H1 (cell line): ENCODE measurements at regions not wholly inside any gene's neighbourhood (a gene's known extent, or its start where the extent isn't known, plus 50 kb on each side); places are given as distances from the start of the nearest gene placed in this dataset.

ENCODE experiments used
- CTCF ChIA-PET: fragments of 300-600 bp; sonication (Branson Sonifier 250); formaldehyde crosslinking; loops from one replicate; lab custom pipeline; 2021; ENCODE audit not compliant: partially characterized antibody; lab: Charles Lee
- POLR2A ChIA-PET: fragments of 300-600 bp; sonication (Branson Sonifier 250); formaldehyde crosslinking; loops from one replicate; lab custom pipeline; 2021; ENCODE audit warnings: inconsistent platforms; ENCODE audit not compliant: partially characterized antibody; lab: Charles Lee
- DNase-seq, 2 experiments: peaks; one replicate each; pipeline versions ENCODE4 v3.0.0 to v3.0.0-alpha.2; 2010 to 2022; ENCODE audit warnings: low spot score in 2 of 2, low read depth in 1 of 2, mixed read lengths in 1 of 2
- FAIRE-seq: peaks from 2 replicates; lab custom pipeline; 2011; peaks lifted over from hg19 to GRCh38; lab: Jason Lieb, UNC
- H2AFZ ChIP-seq: 2 replicates; pipeline ENCODE4 v1.8.1; 2012; ENCODE audit warnings: low read length, inconsistent platforms
- H2AK5ac ChIP-seq: 2 replicates; pipeline ENCODE4 v1.6.1; 2013; ENCODE audit warnings: low read depth, low read length
- H2BK120ac ChIP-seq: replicated peaks from 2 replicates; pipeline ENCODE3; 2013; ENCODE audit warnings: low read depth, low read length, inconsistent platforms
- H2BK12ac ChIP-seq: 2 replicates; pipeline ENCODE4 v1.6.1; 2013; ENCODE audit warnings: low read depth, low read length
- H2BK15ac ChIP-seq: 2 replicates; pipeline ENCODE4 v1.6.1; 2013; ENCODE audit warnings: low read length
- H2BK20ac ChIP-seq: 2 replicates; pipeline ENCODE4 v1.6.1; 2013; ENCODE audit warnings: low read length
- H2BK5ac ChIP-seq: 2 replicates; pipeline ENCODE4 v1.6.1; 2013; ENCODE audit warnings: low read depth, low read length
- H3K14ac ChIP-seq: 2 replicates; pipeline ENCODE4 v1.6.1; 2013; ENCODE audit warnings: inconsistent platforms; ENCODE audit not compliant: insufficient read length
- H3K18ac ChIP-seq: 2 replicates; pipeline ENCODE4 v1.6.1; 2013; ENCODE audit warnings: low read length; ENCODE audit errors: extremely low read depth
- H3K23ac ChIP-seq: 2 replicates; pipeline ENCODE4 v1.6.1; 2013; ENCODE audit warnings: inconsistent platforms; ENCODE audit not compliant: insufficient read length
- H3K23me2 ChIP-seq: 2 replicates; pipeline ENCODE4 v1.6.1; 2013; ENCODE audit warnings: low read depth, low read length
- H3K27ac ChIP-seq: 2 replicates; pipeline ENCODE4 v1.6.1; 2011; ENCODE audit warnings: low read depth, low read length, inconsistent platforms
- H3K27me3 ChIP-seq, 4 experiments: replicated peaks in 1 of 4; 1 replicate in 1 of 4; 2 replicates in 3 of 4; pipeline versions ENCODE4 v1.6.1 to v1.8.1; 2011 to 2013; ENCODE audit warnings: low read length in 3 of 4, mild to moderate bottlenecking in 3 of 4, inconsistent platforms in 2 of 4, mixed read lengths in 2 of 4, moderate library complexity in 1 of 4; ENCODE audit not compliant: control insufficient read depth in 3 of 4, insufficient read depth in 3 of 4; ENCODE audit errors: extremely low read depth in 1 of 4
- H3K36me3 ChIP-seq, 4 experiments: 2 replicates each; pipeline versions ENCODE4 v1.6.1 to v1.8.1; 2011 to 2013; ENCODE audit warnings: mild to moderate bottlenecking in 4 of 4, low read length in 3 of 4, moderate library complexity in 2 of 4, control low read depth in 1 of 4, inconsistent platforms in 1 of 4; ENCODE audit not compliant: insufficient read depth in 4 of 4, control insufficient read depth in 2 of 4
- H3K4ac ChIP-seq: replicated peaks from 2 replicates; pipeline ENCODE3; 2013; ENCODE audit warnings: low read length, low read depth, mixed read lengths, inconsistent platforms; ENCODE audit not compliant: insufficient read length
- H3K4me1 ChIP-seq, 4 experiments: replicated peaks in 1 of 4; 1 replicate in 1 of 4; 2 replicates in 3 of 4; pipeline versions ENCODE4 v1.6.1 to v1.8.1; 2011 to 2013; ENCODE audit warnings: low read length in 3 of 4, inconsistent platforms in 2 of 4, mixed read lengths in 1 of 4; ENCODE audit not compliant: insufficient read depth in 4 of 4, control insufficient read depth in 3 of 4
- H3K4me2 ChIP-seq, 2 experiments: 2 replicates each; pipeline versions ENCODE4 v1.6.1 to v1.8.1; 2011 to 2013; ENCODE audit warnings: low read depth in 2 of 2, low read length in 2 of 2, control low read depth in 1 of 2, inconsistent platforms in 1 of 2, mild to moderate bottlenecking in 1 of 2; ENCODE audit not compliant: insufficient read depth in 1 of 2
- H3K4me3 ChIP-seq, 4 experiments: fragments of 200-600, 300-600 bp in 1 of 4; sonication (generic), shearing (Covaris generic), sonication (Bioruptor Twin) in 1 of 4; 2 replicates each; pipeline versions ENCODE4 v1.5.1 to v1.8.1; 2011 to 2016; ENCODE audit warnings: low read length in 4 of 4, low read depth in 3 of 4, control low read depth in 2 of 4, inconsistent platforms in 2 of 4, mild to moderate bottlenecking in 2 of 4, mixed read lengths in 1 of 4, moderate library complexity in 1 of 4; ENCODE audit not compliant: insufficient read depth in 2 of 4; ENCODE audit errors: extremely low read depth in 1 of 4
- H3K56ac ChIP-seq: replicated peaks from 2 replicates; pipeline ENCODE3; 2013; ENCODE audit warnings: low read depth, mild to moderate bottlenecking, mixed read lengths, low read length, inconsistent platforms; ENCODE audit not compliant: insufficient read length
- H3K79me1 ChIP-seq: 2 replicates; pipeline ENCODE4 v1.6.1; 2013; ENCODE audit warnings: low read depth, low read length, control low read depth
- H3K79me2 ChIP-seq, 2 experiments: 2 replicates each; pipeline versions ENCODE4 v1.6.1 to v1.8.1; 2012 to 2013; ENCODE audit warnings: low read length in 2 of 2, mild to moderate bottlenecking in 2 of 2, inconsistent platforms in 1 of 2; ENCODE audit not compliant: insufficient read depth in 2 of 2, control insufficient read depth in 1 of 2
- H3K9ac ChIP-seq, 4 experiments: replicated peaks in 1 of 4; 1 replicate in 1 of 4; 2 replicates in 3 of 4; pipeline versions ENCODE4 v1.6.1 to v1.8.1; 2011 to 2013; ENCODE audit warnings: low read depth in 3 of 4, low read length in 3 of 4, control low read depth in 2 of 4, mild to moderate bottlenecking in 2 of 4, moderate library complexity in 2 of 4, inconsistent platforms in 1 of 4; ENCODE audit errors: extremely low read depth in 1 of 4
- H3K9me3 ChIP-seq, 2 experiments: 2 replicates each; pipeline versions ENCODE4 v1.6.1 to v1.8.1; 2012 to 2013; ENCODE audit warnings: mild to moderate bottlenecking in 2 of 2, moderate library complexity in 2 of 2, control low read depth in 1 of 2, inconsistent platforms in 1 of 2, low read depth in 1 of 2, low read length in 1 of 2, mixed read lengths in 1 of 2; ENCODE audit not compliant: insufficient read depth in 2 of 2
- H4K20me1 ChIP-seq, 2 experiments: replicated peaks in 1 of 2; 2 replicates each; pipeline versions ENCODE3 to v1.8.1; 2011 to 2013; ENCODE audit warnings: inconsistent platforms in 2 of 2, low read length in 2 of 2, mild to moderate bottlenecking in 1 of 2; ENCODE audit not compliant: insufficient read depth in 2 of 2, control insufficient read depth in 1 of 2
- H4K5ac ChIP-seq: 2 replicates; pipeline ENCODE4 v1.6.1; 2013; ENCODE audit warnings: low read length, low read depth, mixed read lengths, inconsistent platforms; ENCODE audit not compliant: insufficient read length
- H4K8ac ChIP-seq: 2 replicates; pipeline ENCODE4 v1.8.0; 2013; ENCODE audit warnings: mild to moderate bottlenecking, moderate library complexity, low read length, inconsistent platforms; ENCODE audit not compliant: insufficient read depth; ENCODE audit errors: extremely low read depth
- H4K91ac ChIP-seq: replicated peaks from 2 replicates; pipeline ENCODE3; 2013; ENCODE audit warnings: low read length, mixed read lengths, inconsistent platforms; ENCODE audit not compliant: insufficient read length
- ASH2L ChIP-seq: fragments of 200-600, 300-600 bp; sonication (generic); IDR thresholded peaks from one replicate; pipeline ENCODE4 v1.7.1; 2017; ENCODE audit warnings: low read length
- CBX5 ChIP-seq: fragments of 300-800, 300-1000 bp; sonication (generic); IDR thresholded peaks from 2 replicates; pipeline ENCODE4 v1.7.1; 2016; ENCODE audit warnings: antibody characterized with exemption, low read length, low read depth
- EZH2 ChIP-seq: fragments of 200-600 bp; sonication (generic); IDR thresholded peaks from 2 replicates; pipeline ENCODE4 v1.7.1; 2012; ENCODE audit warnings: low read depth, mild to moderate bottlenecking, moderate library complexity, low read length, inconsistent platforms; ENCODE audit not compliant: severe bottlenecking
- GABPA ChIP-seq: IDR thresholded peaks from 2 replicates; pipeline ENCODE4 v1.6.1; 2011; ENCODE audit warnings: mild to moderate bottlenecking, low read length, moderate library complexity, borderline replicate concordance; ENCODE audit not compliant: insufficient read depth
- JUND ChIP-seq: IDR thresholded peaks from 2 replicates; pipeline ENCODE4 v1.6.1; 2011; ENCODE audit warnings: mild to moderate bottlenecking, improper control_type of control experiment, low read length
- POLR2AphosphoS5 ChIP-seq: IDR thresholded peaks from 2 replicates; pipeline ENCODE4 v1.6.1; 2011; ENCODE audit warnings: low read depth, low read length
- SIX5 ChIP-seq: IDR thresholded peaks from 2 replicates; pipeline ENCODE4 v1.6.1; 2011; ENCODE audit warnings: mild to moderate bottlenecking, low read depth, low read length
- USF2 ChIP-seq: IDR thresholded peaks from 2 replicates; pipeline ENCODE4 v1.6.1; 2011; ENCODE audit warnings: low read length, improper control_type of control experiment
- WGBS, 2 experiments: shearing (Covaris generic) in 1 of 2; methylation state at CpG; one replicate each; pipeline versions ENCODE4 v1.1.6 to v1.1.7; 2013 to 2015; ENCODE audit warnings: low lambda C conversion rate in 2 of 2, mixed read lengths in 2 of 2, inconsistent platforms in 1 of 2, low coverage in 1 of 2, missing lambda C conversion rate in 1 of 2; ENCODE audit not compliant: insufficient replicate concordance in 2 of 2, insufficient coverage in 1 of 2, insufficient read length in 1 of 2; ENCODE audit errors: extremely low coverage in 1 of 2, missing lambda C conversion rate in 1 of 2; 5-methylcytosine and 5-hydroxymethylcytosine counted together

GRCh38 chr5:163867324-163867723, 361.9 kb downstream of the MAT2B start:
- FAIRE-seq: no peak
- POLR2A ChIA-PET: no interaction called here
- H2AFZ ChIP-seq: no peak overlapping the region

More at GRCh38 chr5:163867324-163867723, 361.9 kb downstream of the MAT2B start:
- Histone ChIP-seq H3K14ac (no peak overlapping the region), H3K9me3 (no peaks in the 10 kb centered on the region), H2BK5ac (no peak overlapping the region), H3K27me3 (no peaks in the 10 kb centered on the region), H4K20me1 (no peaks in the 10 kb centered on the region), H3K4me2 (no peak overlapping the region), H2BK20ac (no peak overlapping the region), H4K8ac (no peak overlapping the region), H3K9ac (no peak overlapping the region), H3K36me3 (no peaks in the 10 kb centered on the region; a peak in 1 of 8 replicates), H2BK12ac (no peak overlapping the region), H3K4me3 (no peak overlapping the region), H3K23ac (no peak overlapping the region), H2BK120ac (no peak overlapping the region), H3K79me1 (no peaks in the 10 kb centered on the region), H4K91ac (no peak overlapping the region), H3K79me2 (no peaks in the 10 kb centered on the region), H2AK5ac (no peak overlapping the region), H4K5ac (no peak overlapping the region)
- CTCF ChIA-PET: no interaction called here
- no peak for DNase-seq
- TF ChIP-seq POLR2AphosphoS5 (no peak), SIX5 (no peak), JUND (no peak), EZH2 (no peak), ASH2L (no peak), USF2 (no peak), GABPA (no peak), CBX5 (no peak)
- TF ChIP-seq, all 59 proteins: peak for 0
- Histone ChIP-seq H3K23me2 (no peaks in the 10 kb centered on the region), H3K27ac (no peak overlapping the region), H3K4me1 (no peaks in the 10 kb centered on the region), H3K56ac (no peak overlapping the region), H3K18ac (no peak overlapping the region), H2BK15ac (no peak overlapping the region), H3K4ac (no peak overlapping the region)
- WGBS, 2 experiments: 75% methylated on average over 2 of the region's 2 CpGs; no CpG with 5 or more reads in 1 of the 2 experiments
